ENCODE measurements at regions not wholly inside any gene's neighbourhood (a gene's known extent, or its start where the extent isn't known, plus 50 kb on each side); places are given as distances from the start of the nearest gene placed in this dataset.

DNA sequence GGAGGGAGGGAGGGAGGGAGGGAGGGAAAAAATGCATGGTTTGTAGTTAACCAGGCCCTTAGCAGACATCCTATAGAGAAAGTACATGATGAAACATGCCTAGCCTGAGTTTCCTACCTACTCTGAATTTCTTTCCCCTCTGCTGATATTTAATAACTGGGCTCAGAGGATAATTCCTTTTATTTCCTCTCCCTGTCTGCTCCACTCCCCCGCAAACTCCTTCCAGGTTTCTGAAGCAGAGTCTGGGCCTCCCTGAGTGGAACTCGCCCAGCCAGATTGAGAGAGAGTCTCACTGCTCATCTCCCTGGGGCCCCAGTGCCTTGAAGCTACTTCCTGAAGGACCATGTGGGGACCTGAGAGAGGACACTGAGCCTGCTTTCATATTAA is 111.9 kb upstream of the SLC44A3 start:
- CTCF ChIA-PET, result no interaction called here
- Histone ChIP-seq H3K36me3 (ENCODE audit: control insufficient read depth, insufficient read depth, low read length) (no peaks in the 10 kb centered on the region), H3K9me3 (ENCODE audit: control insufficient read depth, insufficient read depth, low read depth, low read length) (no peaks in the 10 kb centered on the region), H3K4me3 (ENCODE audit: low read depth in 2 of 2, low read length in 2 of 2) (no peak overlapping the region), H3K27ac (ENCODE audit: low read length) (no peak overlapping the region), H3K27me3 (ENCODE audit: control insufficient read depth, insufficient read depth, low read length) (no peaks in the 10 kb centered on the region), H3K4me1 (ENCODE audit: control insufficient read depth, insufficient read depth, low read length) (no peaks in the 10 kb centered on the region)
- ATAC-seq (no peak), DNase-seq (ENCODE audit: low read depth, low spot score) (no peak)
- no TSS peak for BruUV-seq (replicated peaks)
- intact Hi-C loops (cut with micrococcal nuclease; ENCODE audit: unreplicated experiment), result no loop called here
- in situ Hi-C loops (cut with HindIII; ENCODE audit: low pct_unique_long_range_greater_than_20kb, low sequenced_read_pairs), result no loop called here
- TF ChIP-seq TCF7L2 (IDR thresholded peaks at IDR 0.05; ENCODE audit: low read depth, low read length) (no peak), POLR2AphosphoS5 (IDR thresholded peaks at IDR 0.05; ENCODE audit: low read depth, low read length) (no peak), SIN3A (IDR thresholded peaks at IDR 0.05; ENCODE audit: borderline replicate concordance, insufficient read depth, low read depth, low read length) (no peak)
- TF ChIP-seq, protein P1, sequence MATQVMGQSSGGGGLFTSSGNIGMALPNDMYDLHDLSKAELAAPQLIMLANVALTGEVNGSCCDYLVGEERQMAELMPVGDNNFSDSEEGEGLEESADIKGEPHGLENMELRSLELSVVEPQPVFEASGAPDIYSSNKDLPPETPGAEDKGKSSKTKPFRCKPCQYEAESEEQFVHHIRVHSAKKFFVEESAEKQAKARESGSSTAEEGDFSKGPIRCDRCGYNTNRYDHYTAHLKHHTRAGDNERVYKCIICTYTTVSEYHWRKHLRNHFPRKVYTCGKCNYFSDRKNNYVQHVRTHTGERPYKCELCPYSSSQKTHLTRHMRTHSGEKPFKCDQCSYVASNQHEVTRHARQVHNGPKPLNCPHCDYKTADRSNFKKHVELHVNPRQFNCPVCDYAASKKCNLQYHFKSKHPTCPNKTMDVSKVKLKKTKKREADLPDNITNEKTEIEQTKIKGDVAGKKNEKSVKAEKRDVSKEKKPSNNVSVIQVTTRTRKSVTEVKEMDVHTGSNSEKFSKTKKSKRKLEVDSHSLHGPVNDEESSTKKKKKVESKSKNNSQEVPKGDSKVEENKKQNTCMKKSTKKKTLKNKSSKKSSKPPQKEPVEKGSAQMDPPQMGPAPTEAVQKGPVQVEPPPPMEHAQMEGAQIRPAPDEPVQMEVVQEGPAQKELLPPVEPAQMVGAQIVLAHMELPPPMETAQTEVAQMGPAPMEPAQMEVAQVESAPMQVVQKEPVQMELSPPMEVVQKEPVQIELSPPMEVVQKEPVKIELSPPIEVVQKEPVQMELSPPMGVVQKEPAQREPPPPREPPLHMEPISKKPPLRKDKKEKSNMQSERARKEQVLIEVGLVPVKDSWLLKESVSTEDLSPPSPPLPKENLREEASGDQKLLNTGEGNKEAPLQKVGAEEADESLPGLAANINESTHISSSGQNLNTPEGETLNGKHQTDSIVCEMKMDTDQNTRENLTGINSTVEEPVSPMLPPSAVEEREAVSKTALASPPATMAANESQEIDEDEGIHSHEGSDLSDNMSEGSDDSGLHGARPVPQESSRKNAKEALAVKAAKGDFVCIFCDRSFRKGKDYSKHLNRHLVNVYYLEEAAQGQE (IDR thresholded peaks at IDR 0.05; ENCODE audit: insufficient read depth in 1 of 2, low read depth in 2 of 2, low read length in 1 of 2), result no peak
- TF ChIP-seq, protein P2, sequence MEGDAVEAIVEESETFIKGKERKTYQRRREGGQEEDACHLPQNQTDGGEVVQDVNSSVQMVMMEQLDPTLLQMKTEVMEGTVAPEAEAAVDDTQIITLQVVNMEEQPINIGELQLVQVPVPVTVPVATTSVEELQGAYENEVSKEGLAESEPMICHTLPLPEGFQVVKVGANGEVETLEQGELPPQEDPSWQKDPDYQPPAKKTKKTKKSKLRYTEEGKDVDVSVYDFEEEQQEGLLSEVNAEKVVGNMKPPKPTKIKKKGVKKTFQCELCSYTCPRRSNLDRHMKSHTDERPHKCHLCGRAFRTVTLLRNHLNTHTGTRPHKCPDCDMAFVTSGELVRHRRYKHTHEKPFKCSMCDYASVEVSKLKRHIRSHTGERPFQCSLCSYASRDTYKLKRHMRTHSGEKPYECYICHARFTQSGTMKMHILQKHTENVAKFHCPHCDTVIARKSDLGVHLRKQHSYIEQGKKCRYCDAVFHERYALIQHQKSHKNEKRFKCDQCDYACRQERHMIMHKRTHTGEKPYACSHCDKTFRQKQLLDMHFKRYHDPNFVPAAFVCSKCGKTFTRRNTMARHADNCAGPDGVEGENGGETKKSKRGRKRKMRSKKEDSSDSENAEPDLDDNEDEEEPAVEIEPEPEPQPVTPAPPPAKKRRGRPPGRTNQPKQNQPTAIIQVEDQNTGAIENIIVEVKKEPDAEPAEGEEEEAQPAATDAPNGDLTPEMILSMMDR (IDR thresholded peaks at IDR 0.05), result no peak
- POLR2A ChIA-PET, result no interaction called here

DNA sequence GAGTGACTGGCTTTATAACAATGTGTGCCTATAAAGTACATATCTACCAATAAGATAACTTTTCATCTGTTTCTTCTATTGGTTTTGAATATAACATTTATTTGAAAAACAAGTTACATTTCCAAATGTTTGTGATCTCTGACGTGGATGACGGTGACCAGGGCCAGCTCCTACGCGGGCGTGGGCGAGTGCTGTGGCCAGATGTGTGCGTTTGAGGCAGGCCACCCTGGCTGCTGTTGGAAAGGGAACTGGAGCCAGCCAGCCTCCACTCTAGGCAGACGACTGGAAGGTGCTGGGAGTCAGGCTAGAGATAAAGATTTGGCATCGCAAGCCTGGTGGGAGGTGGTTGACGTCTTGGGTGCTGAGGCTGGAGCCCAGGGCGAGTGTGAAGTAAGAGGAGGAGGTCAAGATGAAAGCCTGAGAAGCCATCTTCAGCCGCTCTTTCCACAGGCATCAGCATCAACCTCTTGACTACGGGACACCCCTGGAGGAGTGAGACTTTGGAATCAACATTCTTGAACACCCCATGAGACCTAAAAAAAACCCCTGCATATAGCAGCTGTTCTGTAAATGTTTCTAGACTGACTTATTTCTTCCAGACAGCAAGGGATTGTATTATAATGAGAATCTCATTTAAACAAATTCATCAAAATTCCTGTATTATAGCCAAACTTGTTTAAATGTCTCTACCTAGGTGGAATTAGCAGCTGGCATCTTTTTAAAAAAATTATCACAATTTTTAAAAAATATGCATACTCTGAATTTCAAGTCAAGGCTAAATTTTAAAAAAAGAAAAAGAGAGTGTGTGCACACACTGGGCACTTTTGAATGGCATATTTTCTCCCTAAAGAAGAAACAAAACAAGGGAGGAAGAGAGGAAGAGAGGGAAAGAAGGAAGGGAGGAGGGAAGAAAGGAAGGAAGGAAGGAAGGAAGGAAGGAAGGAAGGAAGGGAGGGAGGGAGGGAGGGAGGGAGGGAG is 112.5 kb upstream of the SLC44A3 start:
- ATAC-seq (no peak), DNase-seq (ENCODE audit: low read depth, low spot score) (no peak)
- TF ChIP-seq SIN3A (IDR thresholded peaks at IDR 0.05; ENCODE audit: borderline replicate concordance, insufficient read depth, low read depth, low read length) (no peak), TCF7L2 (IDR thresholded peaks at IDR 0.05; ENCODE audit: low read depth, low read length) (no peak), POLR2AphosphoS5 (IDR thresholded peaks at IDR 0.05; ENCODE audit: low read depth, low read length) (no peak)
- TF ChIP-seq, protein P2 (IDR thresholded peaks at IDR 0.05), result no peak
- TF ChIP-seq, protein P1 (IDR thresholded peaks at IDR 0.05; ENCODE audit: insufficient read depth in 1 of 2, low read depth in 2 of 2, low read length in 1 of 2), result no peak
- BruUV-seq (replicated peaks), result no TSS peak
- in situ Hi-C loops (cut with HindIII; ENCODE audit: low pct_unique_long_range_greater_than_20kb, low sequenced_read_pairs), result no loop called here
- Histone ChIP-seq H3K9me3 (ENCODE audit: control insufficient read depth, insufficient read depth, low read depth, low read length) (no peaks in the 10 kb centered on the region), H3K4me3 (ENCODE audit: low read depth in 2 of 2, low read length in 2 of 2) (no peak overlapping the region), H3K4me1 (ENCODE audit: control insufficient read depth, insufficient read depth, low read length) (no peaks in the 10 kb centered on the region), H3K36me3 (ENCODE audit: control insufficient read depth, insufficient read depth, low read length) (no peaks in the 10 kb centered on the region), H3K27ac (ENCODE audit: low read length) (no peak overlapping the region; the same call in 1 of the 2 replicates), H3K27me3 (ENCODE audit: control insufficient read depth, insufficient read depth, low read length) (no peaks in the 10 kb centered on the region)
- intact Hi-C loops (cut with micrococcal nuclease; ENCODE audit: unreplicated experiment), result no loop called here
- POLR2A ChIA-PET, result no interaction called here
- CTCF ChIA-PET, result no interaction called here
